CD4-positive, alpha-beta T cell (primary cell): ENCODE measurements at regions not wholly inside any gene's neighbourhood (a gene's known extent, or its start where the extent isn't known, plus 50 kb on each side); places are given as distances from the start of the nearest gene placed in this dataset.

ENCODE experiments used
- ATAC-seq: fragments of 200-7000 bp; cut with Tn5 transposase; one replicate; pipeline ENCODE4 v1.10.0; 2022; ENCODE audit warnings: mild to moderate bottlenecking; ENCODE audit not compliant: poor library complexity
- CTCF ChIA-PET: fragments of 350-600 bp; sonication (Branson Sonifier 250); formaldehyde crosslinking; loops from one replicate; lab custom pipeline; 2021; ENCODE audit warnings: antibody characterized with exemption, inconsistent platforms; lab: Charles Lee
- POLR2A ChIA-PET: fragments of 350-600 bp; sonication (Branson Sonifier 250); formaldehyde crosslinking; loops from one replicate; lab custom pipeline; 2021; ENCODE audit warnings: antibody characterized with exemption, inconsistent platforms; lab: Charles Lee
- DNase-seq, 14 experiments: peaks; one replicate each; pipeline ENCODE4 v3.0.0-alpha.2; 2013 to 2020; ENCODE audit warnings: mixed read lengths in 2 of 14
- H3K27ac ChIP-seq, 2 donors: one replicate each; pipeline versions ENCODE4 v1.5.1 to v1.7.0; 2013; ENCODE audit warnings: low read length in 2 of 2, low read depth in 1 of 2, mild to moderate bottlenecking in 1 of 2
- H3K27me3 ChIP-seq, 2 experiments: 1 replicate in 1 of 2; 2 replicates in 1 of 2; pipeline versions ENCODE4 v1.6.1 to v1.7.0; 2013; ENCODE audit warnings: low read length in 2 of 2, control low read depth in 1 of 2, mild to moderate bottlenecking in 1 of 2, moderate library complexity in 1 of 2; ENCODE audit not compliant: insufficient read depth in 2 of 2, control insufficient read depth in 1 of 2
- H3K36me3 ChIP-seq: one replicate; pipeline ENCODE4 v1.6.1; 2013; ENCODE audit warnings: low read length, control low read depth; ENCODE audit not compliant: insufficient read depth
- H3K4me1 ChIP-seq: one replicate; pipeline ENCODE4 v1.6.1; 2013; ENCODE audit warnings: low read length, control low read depth; ENCODE audit not compliant: insufficient read depth
- H3K4me3 ChIP-seq: one replicate; pipeline ENCODE4 v1.5.1; 2013; ENCODE audit warnings: mild to moderate bottlenecking, low read length, moderate library complexity
- H3K9me3 ChIP-seq, 2 experiments: 1 replicate in 1 of 2; 2 replicates in 1 of 2; pipeline versions ENCODE4 v1.6.1 to v1.7.0; 2013; ENCODE audit warnings: low read length in 2 of 2, mild to moderate bottlenecking in 2 of 2, control low read depth in 1 of 2, moderate library complexity in 1 of 2; ENCODE audit not compliant: control insufficient read depth in 1 of 2, insufficient read depth in 1 of 2
- H3K27ac Mint-ChIP-seq: one replicate; pipeline ENCODE4 v1.8.0; 2020; ENCODE audit warnings: mixed read lengths
- H3K27me3 Mint-ChIP-seq: one replicate; pipeline ENCODE4 v1.8.0; 2021; ENCODE audit warnings: mixed read lengths
- H3K36me3 Mint-ChIP-seq: one replicate; pipeline ENCODE4 v1.8.0; 2021; ENCODE audit warnings: low read depth, mixed read lengths
- H3K4me1 Mint-ChIP-seq: one replicate; pipeline ENCODE4 v1.8.0; 2021; ENCODE audit warnings: low read depth, mixed read lengths
- H3K4me3 Mint-ChIP-seq: one replicate; pipeline ENCODE4 v1.8.0; 2020; ENCODE audit warnings: mild to moderate bottlenecking, mixed read lengths
- H3K9me3 Mint-ChIP-seq: one replicate; pipeline ENCODE4 v1.8.0; 2020; ENCODE audit warnings: mixed read lengths
- intact Hi-C, 2 experiments: fragments of 100-400 bp; cut with DNase I in 1 of 2; cut with micrococcal nuclease in 1 of 2; formaldehyde crosslinking; loops; one replicate each; pipeline versions ENCODE4 v1.15.1 to v1.9.0; 2023 to 2025; cut with DNase I, micrococcal nuclease
- TF ChIP-seq, protein P1 (sequence below): fragments of 200-600 bp; IDR thresholded peaks from one replicate; pipeline ENCODE4 v1.8.0; 2022; ENCODE audit warnings: antibody characterized with exemption, mild to moderate bottlenecking

DNA sequence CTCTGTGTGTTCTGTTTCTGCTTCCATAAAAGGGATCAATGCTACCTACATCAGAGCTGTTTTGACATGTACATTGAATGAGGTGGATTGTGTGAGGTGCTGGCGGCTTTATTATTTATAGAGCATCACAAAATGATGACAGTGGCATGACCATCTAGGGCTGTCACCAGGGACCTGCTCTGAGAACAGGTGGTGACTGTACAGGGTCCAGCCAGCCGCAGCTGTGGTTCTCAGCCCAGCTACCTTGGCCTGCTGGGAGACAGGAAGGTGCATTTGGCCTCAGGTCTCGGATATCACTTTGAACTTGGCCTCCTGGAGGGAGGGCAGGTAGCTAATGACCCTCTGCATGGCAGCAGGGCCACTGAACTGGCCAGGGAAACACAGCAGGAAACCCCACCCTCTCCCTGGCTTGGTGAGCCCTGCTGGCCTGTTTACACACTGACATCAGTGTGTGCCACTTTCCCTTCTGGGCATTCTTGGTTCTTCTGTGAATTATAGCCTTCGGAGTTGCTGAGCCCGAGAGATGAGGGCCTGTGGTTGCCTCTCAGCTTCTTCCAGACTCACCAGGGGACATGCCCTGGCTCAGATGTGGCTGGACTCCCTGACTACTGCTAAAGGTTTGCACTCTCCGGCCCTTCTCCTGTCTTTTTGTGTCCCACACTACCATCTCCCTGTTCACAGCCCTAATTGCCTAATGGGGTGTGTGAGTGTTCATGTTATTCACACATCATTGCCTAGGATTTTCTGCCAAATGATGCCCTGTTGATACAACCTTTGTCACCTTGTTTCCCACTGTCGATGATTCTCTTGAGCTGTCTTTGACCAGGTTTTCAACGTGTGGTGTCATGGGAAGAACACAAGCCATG is 109.2 kb upstream of the RAB12 start:
- Histone ChIP-seq H3K9me3 (peaks cover 0 to 3% of the 10 kb centered on the region in 2 experiments), H3K4me3 (no peak overlapping the region), H3K4me1 (no peaks in the 10 kb centered on the region), H3K27ac (no peak overlapping the region), H3K27me3 (peaks cover 0 to 6% of the 10 kb centered on the region in 2 experiments), H3K36me3 (no peaks in the 10 kb centered on the region)
- Mint-ChIP-seq H3K9me3 (no peaks in the 10 kb centered on the region), H3K4me3 (no peak overlapping the region), H3K27ac (no peak overlapping the region), H3K27me3 (peaks cover 37% of the 10 kb centered on the region), H3K36me3 (no peaks in the 10 kb centered on the region), H3K4me1 (no peaks in the 10 kb centered on the region)
- ATAC-seq, result no peak
- no peak for DNase-seq
- TF ChIP-seq, protein P1, sequence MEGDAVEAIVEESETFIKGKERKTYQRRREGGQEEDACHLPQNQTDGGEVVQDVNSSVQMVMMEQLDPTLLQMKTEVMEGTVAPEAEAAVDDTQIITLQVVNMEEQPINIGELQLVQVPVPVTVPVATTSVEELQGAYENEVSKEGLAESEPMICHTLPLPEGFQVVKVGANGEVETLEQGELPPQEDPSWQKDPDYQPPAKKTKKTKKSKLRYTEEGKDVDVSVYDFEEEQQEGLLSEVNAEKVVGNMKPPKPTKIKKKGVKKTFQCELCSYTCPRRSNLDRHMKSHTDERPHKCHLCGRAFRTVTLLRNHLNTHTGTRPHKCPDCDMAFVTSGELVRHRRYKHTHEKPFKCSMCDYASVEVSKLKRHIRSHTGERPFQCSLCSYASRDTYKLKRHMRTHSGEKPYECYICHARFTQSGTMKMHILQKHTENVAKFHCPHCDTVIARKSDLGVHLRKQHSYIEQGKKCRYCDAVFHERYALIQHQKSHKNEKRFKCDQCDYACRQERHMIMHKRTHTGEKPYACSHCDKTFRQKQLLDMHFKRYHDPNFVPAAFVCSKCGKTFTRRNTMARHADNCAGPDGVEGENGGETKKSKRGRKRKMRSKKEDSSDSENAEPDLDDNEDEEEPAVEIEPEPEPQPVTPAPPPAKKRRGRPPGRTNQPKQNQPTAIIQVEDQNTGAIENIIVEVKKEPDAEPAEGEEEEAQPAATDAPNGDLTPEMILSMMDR, result no peak
- intact Hi-C loops, result no loop called here
- ChIA-PET POLR2A (no interaction called here), CTCF (no interaction called here)

DNA sequence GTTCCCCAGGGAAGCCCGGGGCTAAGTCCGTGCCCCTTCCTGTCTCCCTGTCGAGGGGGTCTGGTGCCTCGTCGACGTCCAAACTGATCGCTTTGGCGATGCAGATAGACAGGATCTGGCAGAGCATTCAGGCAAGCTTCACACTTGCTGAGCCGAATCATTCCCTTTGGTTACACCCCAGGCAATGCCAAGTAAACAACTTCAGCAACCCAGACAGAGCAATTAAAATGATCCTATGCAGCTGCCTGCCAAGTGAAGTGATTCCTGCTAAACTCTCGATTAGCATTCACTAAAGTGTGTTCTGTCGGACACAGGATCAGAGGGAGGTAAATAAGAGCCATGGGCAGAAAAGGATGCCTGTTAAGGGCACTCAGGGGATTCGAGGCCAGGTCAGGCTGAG is 108.2 kb upstream of the RAB12 start:
- Mint-ChIP-seq H3K4me3 (no peak overlapping the region), H3K9me3 (no peaks in the 10 kb centered on the region), H3K4me1 (no peaks in the 10 kb centered on the region), H3K27me3 (peaks cover 34% of the 10 kb centered on the region), H3K27ac (no peak overlapping the region), H3K36me3 (no peaks in the 10 kb centered on the region)
- no peak overlapping the region for H3K4me3 ChIP-seq
- CTCF ChIA-PET, result no interaction called here
- no peaks in the 10 kb centered on the region for H3K9me3 ChIP-seq
- no peaks in the 10 kb centered on the region for H3K4me1 ChIP-seq
- DNase-seq (no peak), ATAC-seq (no peak)
- POLR2A ChIA-PET, result no interaction called here
- TF ChIP-seq, protein P1, result no peak
- H3K36me3 ChIP-seq, result no peaks in the 10 kb centered on the region
- H3K27ac ChIP-seq, result no peak overlapping the region
- intact Hi-C loops, result no loop called here
- H3K27me3 ChIP-seq, result peaks cover 0 to 9% of the 10 kb centered on the region in 2 experiments

DNA sequence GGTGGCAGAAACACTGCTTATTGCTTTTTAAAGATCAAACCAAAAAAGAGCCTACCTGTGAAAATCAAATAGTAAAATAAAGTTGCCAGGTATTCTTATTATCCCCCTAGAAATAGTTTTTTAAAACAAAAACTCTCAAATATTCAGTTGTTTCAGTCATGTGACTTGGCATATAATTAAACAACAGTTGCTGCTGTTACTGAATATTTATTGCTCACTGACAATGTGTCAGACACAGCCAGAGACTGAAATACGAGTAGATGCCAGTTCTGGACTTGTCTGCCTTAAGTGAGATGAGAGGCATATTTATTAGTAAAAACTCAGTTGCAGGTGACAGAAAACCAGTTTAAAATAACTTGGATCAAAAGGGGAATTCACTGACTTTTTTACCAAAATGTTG is 106.0 kb upstream of the RAB12 start:
- POLR2A ChIA-PET, result no interaction called here
- peaks cover 34% of the 10 kb centered on the region for H3K27me3 Mint-ChIP-seq
- no peak overlapping the region for H3K4me3 ChIP-seq

More for the DNA sequence above, 106.0 kb upstream of the RAB12 start:
- Histone ChIP-seq H3K27me3 (peaks cover 0 to 9% of the 10 kb centered on the region in 2 experiments), H3K27ac (no peak overlapping the region), H3K36me3 (no peaks in the 10 kb centered on the region), H3K9me3 (no peaks in the 10 kb centered on the region), H3K4me1 (no peaks in the 10 kb centered on the region)
- no peak overlapping the region for H3K27ac Mint-ChIP-seq
- DNase-seq, result no peak
- no peak for ATAC-seq
- H3K4me1 Mint-ChIP-seq, result no peaks in the 10 kb centered on the region
- TF ChIP-seq, protein P1, result no peak
- CTCF ChIA-PET, result no interaction called here
- intact Hi-C loops, result no loop called here
- H3K9me3 Mint-ChIP-seq, result no peaks in the 10 kb centered on the region
- H3K4me3 Mint-ChIP-seq, result no peak overlapping the region
- no peaks in the 10 kb centered on the region for H3K36me3 Mint-ChIP-seq
